ENCODE measurements at regions not wholly inside any gene's neighbourhood (a gene's known extent, or its start where the extent isn't known, plus 50 kb on each side); places are given as distances from the start of the nearest gene placed in this dataset.

DNA sequence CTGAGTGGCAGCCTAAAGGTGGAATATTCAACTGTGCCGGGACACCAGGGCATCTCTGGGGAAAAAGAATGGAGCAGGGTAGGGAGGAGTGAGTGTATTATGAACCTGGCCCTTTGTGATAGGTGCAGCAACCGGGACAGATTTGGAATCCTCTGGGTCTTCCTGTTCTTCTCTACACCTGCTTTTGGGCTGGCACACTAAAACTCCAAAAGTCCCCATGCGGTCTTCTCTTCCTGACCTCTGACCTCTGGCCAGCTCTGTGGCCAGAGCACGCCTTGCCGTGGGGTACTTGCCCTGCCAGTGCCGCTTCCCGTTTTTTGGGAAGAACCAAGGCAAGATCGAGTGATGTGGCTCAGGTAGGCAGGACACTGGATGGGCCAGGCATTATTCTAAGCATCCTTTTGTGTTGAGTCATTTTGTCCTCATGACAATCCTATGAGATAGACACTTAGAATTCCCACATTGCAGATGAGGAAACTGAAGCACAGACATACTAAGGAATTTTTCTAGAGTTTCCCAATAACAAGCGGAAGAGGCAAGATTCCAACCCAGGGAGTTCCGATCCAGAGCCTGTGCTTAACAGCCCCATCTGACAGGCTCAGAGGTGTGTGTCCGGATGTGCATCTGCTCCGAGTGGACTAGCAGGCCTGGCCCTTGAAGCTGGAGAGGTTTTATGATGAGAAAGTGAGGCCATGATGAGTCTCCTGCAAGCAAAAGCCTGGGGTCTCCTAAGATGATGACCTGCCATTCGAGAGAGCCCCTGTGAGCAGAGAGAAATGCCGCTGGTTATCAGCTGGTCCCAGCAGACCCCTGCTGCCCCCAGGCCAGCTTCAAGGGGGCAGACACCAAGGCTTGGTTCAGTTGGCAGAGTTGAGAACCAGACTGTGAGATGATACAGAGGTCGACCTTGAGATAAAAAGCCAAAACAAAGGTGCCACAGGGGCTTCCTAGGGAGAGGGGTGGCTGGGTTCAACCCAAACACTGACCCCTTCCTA lies 67.9 kb upstream of the ESRRB start:
- DNase-seq: no peak

GRCh38 chr14:76309572-76310162 lies 66.3 kb upstream of the ESRRB start:
- no peak for DNase-seq

DNA sequence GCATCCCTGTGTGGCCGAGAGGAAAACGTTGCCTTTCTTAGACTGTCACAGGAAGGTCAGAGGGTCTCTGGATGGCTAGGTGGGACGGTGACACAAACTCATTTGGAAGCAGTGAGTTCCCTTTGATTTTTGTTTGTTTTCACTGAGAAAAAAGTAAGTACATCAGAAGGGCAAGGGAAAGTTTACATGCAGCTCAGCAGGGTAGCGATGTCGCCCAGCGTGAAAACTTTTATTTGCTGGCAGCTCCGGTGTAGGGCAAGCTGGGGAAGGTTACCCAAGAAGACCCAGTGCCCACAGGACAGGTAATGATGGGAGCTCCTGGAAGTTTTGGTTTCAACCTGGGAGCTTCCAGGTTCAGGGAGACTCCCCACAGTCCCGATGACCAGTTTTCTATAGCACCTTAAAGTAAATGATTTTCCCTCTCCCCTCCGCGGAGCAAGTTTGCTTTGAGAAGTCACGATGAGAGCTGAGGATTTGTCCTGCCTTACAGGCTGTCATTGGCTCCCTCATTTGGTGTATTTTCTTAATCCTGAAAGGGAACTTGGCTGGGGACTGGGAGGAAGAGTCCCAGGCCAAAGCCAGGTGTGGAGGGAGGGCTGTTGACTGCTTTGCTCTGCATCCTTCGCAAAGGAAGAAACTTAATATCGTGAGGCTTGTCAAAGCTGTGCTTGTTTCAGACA lies 64.7 kb upstream of the ESRRB start:
- no peak for DNase-seq

GRCh38 chr14:76312821-76313220 lies 63.1 kb upstream of the ESRRB start:
- no peak for DNase-seq

DNA sequence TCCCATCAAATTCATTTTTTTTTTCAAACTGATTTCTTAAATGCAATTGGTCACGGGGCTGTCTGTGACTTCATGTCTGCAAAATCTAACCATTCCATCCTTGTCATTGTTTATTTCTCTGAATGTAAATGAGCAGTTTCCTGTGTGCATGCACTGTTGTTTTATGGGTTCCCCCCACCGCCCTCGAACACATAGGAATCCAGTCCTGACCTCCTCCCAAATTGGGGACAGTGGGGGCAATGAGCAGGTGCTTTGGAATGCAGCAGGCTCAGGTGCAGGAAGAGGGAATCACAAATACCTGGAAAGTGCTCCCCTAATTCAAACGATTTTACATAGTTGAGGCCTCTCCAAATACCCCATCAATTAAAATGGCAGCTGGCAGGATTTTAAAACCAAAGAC lies 62.6 kb upstream of the ESRRB start:
- no peak for DNase-seq

- no peak for DNase-seq
Observed at GRCh38 chr14:76313852-76314251, 62.1 kb upstream of the ESRRB start.

DNA sequence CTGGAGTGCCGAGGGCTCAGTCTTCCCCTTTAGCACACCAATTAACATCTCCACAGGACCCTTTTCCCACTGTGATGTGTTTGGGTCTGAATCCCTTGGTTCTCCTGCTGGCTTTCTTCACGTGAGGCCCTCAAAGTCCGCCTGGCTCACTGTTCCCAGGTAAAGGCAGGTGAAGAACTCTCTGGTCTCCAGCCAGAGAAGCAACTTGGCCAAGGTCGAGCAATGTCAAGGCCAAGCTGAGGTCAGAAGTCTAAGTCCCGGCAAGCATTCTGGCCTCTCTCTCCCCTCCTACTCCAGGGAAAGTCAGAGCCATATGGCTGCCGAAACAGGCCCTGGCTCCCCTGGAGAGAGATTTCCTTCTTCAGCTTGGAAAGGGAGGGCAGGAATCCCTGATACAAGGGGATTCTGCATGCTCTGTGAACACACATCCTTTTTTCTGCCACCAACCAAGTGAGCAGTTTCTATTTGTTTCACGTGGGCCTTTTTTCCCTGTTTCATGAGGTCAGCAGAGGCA lies 61.4 kb upstream of the ESRRB start:
- DNase-seq: no peak

GRCh38 chr14:76320486-76320885 lies 55.5 kb upstream of the ESRRB start:
- no peak for DNase-seq

- DNase-seq: no peak
Observed at GRCh38 chr14:76320975-76321374, 55.0 kb upstream of the ESRRB start.

DNA sequence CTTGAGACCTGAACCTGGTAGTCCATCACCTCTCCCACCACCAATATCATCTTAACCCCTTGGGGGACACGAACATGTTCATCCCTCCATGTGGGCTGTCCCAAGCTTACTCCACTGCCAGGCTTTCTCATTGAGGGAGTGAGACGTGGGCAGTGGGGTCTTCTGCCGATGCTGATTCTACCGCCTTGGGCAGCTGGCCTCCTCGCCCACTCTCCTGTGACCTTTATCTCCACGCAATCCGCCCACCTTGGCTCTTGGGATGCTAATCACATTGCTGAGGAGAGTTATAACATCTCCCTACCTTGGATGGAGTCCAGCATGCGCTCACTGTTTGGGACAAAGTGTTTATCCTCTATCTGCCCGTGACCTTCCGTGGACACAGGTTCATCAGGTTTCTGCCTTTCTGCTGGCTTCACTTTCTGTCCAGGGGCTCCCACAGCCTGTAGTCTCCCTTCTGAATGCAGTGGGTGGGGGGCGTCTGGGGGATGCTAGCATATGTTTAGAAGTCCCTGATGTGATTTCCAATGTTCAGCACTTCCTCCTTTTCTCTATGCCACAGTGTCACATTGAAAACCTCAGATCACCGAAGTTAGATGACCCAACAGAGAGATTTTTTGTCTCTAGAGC lies 53.2 kb upstream of the ESRRB start:
- DNase-seq: no peak

GRCh38 chr14:76323331-76324050 lies 52.4 kb upstream of the ESRRB start:
- DNase-seq: no peak

- DNase-seq: no peak
Observed at GRCh38 chr14:76324133-76324532, 51.8 kb upstream of the ESRRB start.
